DND-41 (cell line): ENCODE measurements at regions not wholly inside any gene's neighbourhood (a gene's known extent, or its start where the extent isn't known, plus 50 kb on each side); places are given as distances from the start of the nearest gene placed in this dataset.

Experiments used
- ATAC-seq: fragments of 200-7000 bp; cut with Tn5 transposase; 3 replicates; pipeline ENCODE4 v1.9.1; 2021; ENCODE audit warnings: low read depth; ENCODE audit not compliant: insufficient read depth
- DNase-seq: peaks from one replicate; pipeline ENCODE4 v3.0.0-alpha.2; 2020
- H2AFZ ChIP-seq: 2 replicates; pipeline ENCODE4 v1.6.0; 2012; ENCODE audit warnings: low read depth, low read length
- H3K27ac ChIP-seq: 2 replicates; pipeline ENCODE4 v1.5.1; 2012; ENCODE audit warnings: low read length, inconsistent platforms
- H3K27me3 ChIP-seq: fragments of 200-600 bp; sonication (generic); 2 replicates; pipeline ENCODE4 v1.6.0; 2012; ENCODE audit warnings: low read length, mild to moderate bottlenecking, inconsistent platforms; ENCODE audit not compliant: insufficient read depth, poor library complexity
- H3K36me3 ChIP-seq: 2 replicates; pipeline ENCODE4 v1.5.1; 2012; ENCODE audit warnings: low read length, inconsistent platforms; ENCODE audit not compliant: insufficient read depth
- H3K4me1 ChIP-seq: 2 replicates; pipeline ENCODE4 v1.5.1; 2012; ENCODE audit warnings: mild to moderate bottlenecking, low read length; ENCODE audit not compliant: insufficient read depth
- H3K4me2 ChIP-seq: 2 replicates; pipeline ENCODE4 v1.6.0; 2012; ENCODE audit warnings: mild to moderate bottlenecking, moderate library complexity, low read length, inconsistent platforms; ENCODE audit not compliant: insufficient read depth
- H3K4me3 ChIP-seq, 2 experiments: fragments of 200-600 bp in 1 of 2; shearing (Covaris generic) in 1 of 2; 2 replicates each; pipeline ENCODE4 v1.5.1; 2012 to 2016; ENCODE audit warnings: inconsistent platforms in 2 of 2, low read length in 2 of 2, mild to moderate bottlenecking in 2 of 2, low read depth in 1 of 2, moderate library complexity in 1 of 2
- H3K79me2 ChIP-seq: 2 replicates; pipeline ENCODE4 v1.6.0; 2012; ENCODE audit warnings: low read length, inconsistent platforms; ENCODE audit not compliant: insufficient read depth
- H3K9ac ChIP-seq: 2 replicates; pipeline ENCODE4 v1.6.0; 2012; ENCODE audit warnings: low read depth, mild to moderate bottlenecking, inconsistent platforms, low read length, moderate library complexity
- H3K9me3 ChIP-seq: 2 replicates; pipeline ENCODE4 v1.5.1; 2012; ENCODE audit warnings: low read length, moderate library complexity, mild to moderate bottlenecking, inconsistent platforms; ENCODE audit not compliant: insufficient read depth, severe bottlenecking
- H4K20me1 ChIP-seq: 2 replicates; pipeline ENCODE4 v1.6.0; 2012; ENCODE audit warnings: low read length; ENCODE audit not compliant: insufficient read depth
- CTCF ChIP-seq: IDR thresholded peaks from 2 replicates; pipeline ENCODE4 v1.5.1; 2012; ENCODE audit warnings: borderline replicate concordance, low read length, moderate library complexity, mild to moderate bottlenecking; ENCODE audit not compliant: poor library complexity, severe bottlenecking; ENCODE audit errors: extremely low read depth
- EZH2 ChIP-seq: IDR thresholded peaks from 3 replicates; pipeline ENCODE4 v1.6.1; 2012; ENCODE audit warnings: borderline replicate concordance, low read depth, mild to moderate bottlenecking, moderate library complexity, low read length, inconsistent platforms; ENCODE audit not compliant: severe bottlenecking

- Histone ChIP-seq H3K27ac (no peak overlapping the region), H3K9me3 (no peaks in the 10 kb centered on the region), H2AFZ (no peak overlapping the region), H3K79me2 (no peaks in the 10 kb centered on the region), H3K27me3 (peaks cover 2% of the 10 kb centered on the region), H3K4me2 (no peak overlapping the region), H3K4me3 (no peak overlapping the region), H4K20me1 (no peaks in the 10 kb centered on the region), H3K4me1 (no peaks in the 10 kb centered on the region), H3K36me3 (no peaks in the 10 kb centered on the region), H3K9ac (no peak overlapping the region)
- no peak for TF ChIP-seq CTCF
- TF ChIP-seq EZH2, result no peak
- DNase-seq (no peak), ATAC-seq (no peak)
Measured at GRCh38 chr11:10358696-10359095, 53.8 kb downstream of the ADM start.

GRCh38 chr11:10359171-10359570, 54.3 kb downstream of the ADM start:
- DNase-seq, result no peak
- no peak overlapping the region for H3K4me3 ChIP-seq
- no peaks in the 10 kb centered on the region for H4K20me1 ChIP-seq
- no peaks in the 10 kb centered on the region for H3K9me3 ChIP-seq
- H3K9ac ChIP-seq, result no peak overlapping the region
- ATAC-seq, result no peak
- no peaks in the 10 kb centered on the region for H3K79me2 ChIP-seq
- H2AFZ ChIP-seq, result no peak overlapping the region
- peaks cover 2% of the 10 kb centered on the region for H3K27me3 ChIP-seq
- H3K27ac ChIP-seq, result no peak overlapping the region
- no peaks in the 10 kb centered on the region for H3K36me3 ChIP-seq
- no peak for TF ChIP-seq CTCF
- TF ChIP-seq EZH2, result no peak
- no peaks in the 10 kb centered on the region for H3K4me1 ChIP-seq
- H3K4me2 ChIP-seq, result no peak overlapping the region

GRCh38 chr11:10360835-10361234, 56.0 kb downstream of the ADM start:
- Histone ChIP-seq H3K27ac (no peak overlapping the region), H3K4me1 (no peaks in the 10 kb centered on the region), H3K9me3 (no peaks in the 10 kb centered on the region), H3K36me3 (no peaks in the 10 kb centered on the region), H3K27me3 (no peaks in the 10 kb centered on the region), H2AFZ (no peak overlapping the region), H3K9ac (no peak overlapping the region), H4K20me1 (no peaks in the 10 kb centered on the region), H3K4me2 (no peak overlapping the region), H3K79me2 (no peaks in the 10 kb centered on the region), H3K4me3 (no peak overlapping the region)
- TF ChIP-seq EZH2, result no peak
- TF ChIP-seq CTCF, result no peak
- ATAC-seq (no peak), DNase-seq (no peak)

- Histone ChIP-seq H3K9me3 (no peaks in the 10 kb centered on the region), H3K4me2 (no peak overlapping the region), H3K4me1 (peaks cover 10% of the 10 kb centered on the region), H2AFZ (no peak overlapping the region), H3K4me3 (no peak overlapping the region), H3K27me3 (no peaks in the 10 kb centered on the region), H3K27ac (no peak overlapping the region), H4K20me1 (no peaks in the 10 kb centered on the region), H3K79me2 (no peaks in the 10 kb centered on the region), H3K36me3 (no peaks in the 10 kb centered on the region), H3K9ac (no peak overlapping the region)
- TF ChIP-seq CTCF (no peak), EZH2 (no peak)
- DNase-seq, result no peak
- ATAC-seq, result no peak
Measured at GRCh38 chr11:10365045-10365444, 60.2 kb downstream of the ADM start.
